ENCODE measurements at regions not wholly inside any gene's neighbourhood (a gene's known extent, or its start where the extent isn't known, plus 50 kb on each side); places are given as distances from the start of the nearest gene placed in this dataset.

DNA sequence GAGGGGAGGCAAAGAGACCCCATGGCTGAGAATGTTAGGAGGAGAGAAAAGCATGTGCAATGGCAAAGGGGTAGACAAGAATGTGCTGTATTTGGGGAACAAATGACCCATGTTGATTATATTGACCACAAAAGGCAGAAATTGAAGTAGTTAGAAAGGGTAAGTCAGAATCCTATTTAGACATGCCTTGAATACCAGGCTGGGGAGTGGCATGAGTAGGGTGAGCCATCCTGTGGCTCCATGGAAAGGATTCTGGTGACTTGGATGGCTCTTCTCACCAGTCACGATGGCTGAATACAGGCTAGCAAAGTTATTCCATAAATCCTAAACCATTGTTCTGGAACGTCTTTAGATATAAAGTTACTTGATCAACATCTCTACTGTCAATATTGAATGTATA lies 73.4 kb upstream of the MEF2C start:
- no peak for DNase-seq (ENCODE audit: low spot score)

DNA sequence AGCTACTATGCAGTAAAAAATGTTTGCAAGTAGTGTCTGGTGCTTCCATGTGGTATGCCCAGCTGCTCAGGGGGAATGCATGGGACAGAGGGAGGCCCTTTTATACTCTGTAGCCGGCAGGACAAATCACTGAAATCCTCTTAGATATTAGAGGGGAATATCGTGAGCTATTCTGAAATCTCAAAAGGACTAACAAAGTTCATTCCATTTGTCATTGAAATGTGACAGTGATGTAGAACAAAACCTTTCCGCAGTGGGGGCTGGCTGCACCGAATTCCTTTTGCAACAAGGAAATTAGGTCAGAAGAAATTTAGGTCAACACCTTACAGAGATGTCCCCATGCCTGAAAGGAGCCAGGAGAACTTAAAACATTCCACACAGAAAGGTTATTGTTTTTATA lies 72.4 kb upstream of the MEF2C start:
- no peak for DNase-seq (ENCODE audit: low spot score)

DNA sequence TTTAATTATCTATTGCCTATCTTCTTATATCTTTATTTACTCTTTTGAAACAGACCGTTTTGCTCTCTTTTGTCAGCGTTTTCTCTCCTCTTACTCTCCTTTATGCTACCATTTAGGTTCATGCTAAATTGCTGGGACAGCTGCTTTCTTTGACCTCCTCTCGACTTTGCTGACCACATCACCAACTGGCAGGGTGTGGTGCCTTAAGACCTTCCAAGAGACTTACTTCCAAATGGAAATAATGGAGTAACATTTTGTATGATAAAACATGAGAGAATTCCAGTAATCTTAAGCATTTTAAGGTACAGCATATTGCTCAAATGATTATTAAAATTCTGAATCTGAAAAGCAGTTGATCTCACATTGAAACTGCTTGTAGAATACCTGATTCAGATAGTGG lies 71.5 kb upstream of the MEF2C start:
- no peak for DNase-seq (ENCODE audit: low spot score)

DNA sequence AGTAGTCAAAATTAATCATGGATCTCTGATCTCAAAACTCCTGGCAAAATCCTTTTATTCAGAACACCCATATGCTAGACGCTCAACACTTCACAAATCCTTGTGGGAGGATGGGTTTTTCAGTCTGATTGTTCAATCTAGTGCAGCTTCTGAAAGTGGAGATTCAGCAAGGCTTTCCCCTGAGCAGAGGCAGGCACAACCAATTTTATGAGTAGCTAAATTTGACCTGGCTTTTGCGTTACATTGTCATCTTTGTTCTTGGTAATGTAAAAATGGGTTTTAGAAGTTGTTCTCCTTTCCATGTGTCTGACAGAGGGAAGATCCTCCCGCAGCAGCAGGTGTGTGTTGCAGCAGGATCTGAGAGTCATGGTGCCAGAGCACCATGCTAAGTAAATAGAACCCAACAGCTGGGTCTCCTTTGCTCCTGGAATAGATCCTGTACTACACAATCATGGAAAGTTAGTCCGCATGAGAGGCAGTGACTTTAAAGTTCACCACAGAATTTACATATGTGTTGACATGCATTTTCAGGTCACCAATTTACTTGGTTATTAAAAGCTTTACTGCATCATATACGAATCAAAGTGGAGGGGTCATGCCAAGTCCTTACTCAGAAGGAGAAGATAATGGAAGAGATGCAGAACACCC lies 70.1 kb upstream of the MEF2C start:
- DNase-seq (ENCODE audit: low spot score): no peak

DNA sequence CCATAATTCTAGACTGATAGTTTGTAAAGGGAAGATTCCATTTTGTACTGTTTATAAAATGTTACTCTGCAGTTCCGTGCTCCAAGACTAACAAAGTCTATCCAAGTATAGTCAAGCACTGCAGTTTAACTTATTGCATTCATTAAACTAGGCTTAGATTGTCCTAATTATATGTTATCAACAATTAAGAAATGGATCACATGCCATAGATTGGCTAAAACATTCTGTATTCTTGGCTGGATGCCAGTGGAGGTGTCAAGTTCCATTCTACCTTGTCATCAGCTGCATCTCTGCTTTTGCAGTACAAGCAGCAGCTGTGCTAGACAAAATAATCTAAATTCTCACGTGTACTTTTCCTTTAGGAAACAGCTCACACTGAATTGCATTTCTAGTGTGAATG lies 69.4 kb upstream of the MEF2C start:
- no peak for DNase-seq (ENCODE audit: low spot score)

DNA sequence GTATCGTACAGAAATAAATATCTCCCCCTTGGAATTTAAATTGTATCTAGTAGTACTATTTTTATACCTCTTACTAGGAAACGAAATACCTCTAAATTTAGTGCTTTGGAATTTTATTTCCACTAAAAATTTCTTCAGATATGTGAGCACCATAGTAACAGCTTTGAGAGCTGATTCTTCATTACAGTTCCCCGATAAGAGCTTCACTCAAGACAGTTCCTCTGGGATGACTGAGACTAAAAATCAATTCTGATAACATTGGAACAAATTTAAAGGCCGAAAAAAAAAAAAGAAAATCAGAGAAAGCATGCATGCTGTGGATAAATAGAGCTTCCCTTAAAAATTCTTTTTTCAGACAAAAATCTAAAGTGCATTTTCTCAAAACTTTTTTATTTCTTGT lies 68.5 kb upstream of the MEF2C start:
- no peak for DNase-seq (ENCODE audit: low spot score)

DNA sequence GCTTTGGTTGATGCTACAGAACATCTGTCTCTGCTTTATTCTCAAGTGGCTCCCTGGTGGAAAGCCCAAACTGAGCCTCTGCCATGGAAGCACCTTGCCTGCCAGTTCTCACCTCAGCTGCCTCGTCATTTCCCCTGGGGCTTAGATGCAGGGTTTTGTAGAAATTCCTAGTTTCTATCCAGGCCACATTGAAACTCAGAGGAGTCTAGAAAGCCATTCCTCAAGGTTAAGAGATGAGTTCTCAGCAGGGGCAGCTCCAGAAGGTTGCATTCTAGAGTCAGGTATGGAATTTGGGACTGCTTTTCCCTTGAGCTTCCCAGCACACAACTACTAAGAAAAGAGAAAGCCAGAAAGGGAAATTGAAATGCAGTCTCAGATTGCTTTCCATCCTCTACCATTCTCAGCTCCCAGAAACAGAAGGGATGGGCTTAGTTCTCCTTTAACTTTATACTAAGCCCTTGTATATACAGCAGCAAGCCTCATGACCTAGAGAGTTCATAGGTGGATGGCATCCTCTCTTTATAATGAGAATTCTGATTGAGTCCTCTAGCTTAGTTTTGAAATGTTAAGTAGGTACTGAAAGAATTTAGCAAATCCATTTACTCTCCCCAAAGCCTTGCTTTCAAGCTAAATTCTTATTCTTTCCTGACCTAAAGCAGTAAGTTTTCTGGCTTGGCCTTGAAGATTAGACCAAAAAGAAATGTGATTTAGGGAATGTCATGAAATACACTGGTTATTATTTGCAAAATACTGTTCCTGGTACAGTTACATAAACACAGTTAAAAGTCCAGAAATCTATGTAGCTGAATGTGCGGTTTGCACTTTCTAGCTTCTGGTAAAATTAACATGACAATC lies 66.0 kb upstream of the MEF2C start:
- DNase-seq (ENCODE audit: low spot score): no peak

DNA sequence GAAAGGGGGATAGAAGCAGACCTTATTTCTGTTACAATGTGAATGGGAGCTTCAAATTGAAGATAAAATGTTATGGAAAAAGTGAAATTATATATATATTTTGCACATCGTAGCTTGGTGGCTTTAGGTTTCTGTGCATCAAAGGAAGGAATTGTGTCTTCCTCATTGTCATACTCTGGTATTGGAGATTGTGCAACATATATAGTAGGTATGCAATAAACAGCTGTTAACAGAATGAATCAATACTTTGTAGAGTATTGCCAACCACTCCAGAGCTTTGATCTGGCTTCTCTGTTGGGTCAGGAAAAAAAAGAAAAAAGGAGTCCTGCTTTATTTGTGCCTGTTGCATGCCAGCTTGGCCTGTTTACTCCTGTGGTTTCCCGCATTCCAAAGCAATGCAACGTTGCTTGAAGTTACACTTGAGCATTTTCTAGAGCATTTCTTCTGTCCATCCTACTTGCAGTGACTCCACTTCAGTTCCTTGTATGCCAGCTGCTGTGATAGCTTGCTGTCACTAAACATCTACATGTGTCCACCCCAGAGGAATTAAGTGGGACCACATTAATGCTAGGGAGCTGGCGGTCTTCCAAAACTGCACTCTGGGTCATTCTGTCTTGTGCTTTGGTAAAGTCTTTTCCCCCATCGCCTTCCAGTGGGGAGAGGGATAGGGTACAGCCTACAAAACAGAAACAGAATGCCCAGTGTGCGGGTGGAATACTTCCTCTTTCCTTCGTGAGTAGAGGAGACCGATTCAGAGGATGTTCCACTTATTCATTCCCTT lies 62.0 kb upstream of the MEF2C start:
- DNase-seq (ENCODE audit: low spot score): no peak

DNA sequence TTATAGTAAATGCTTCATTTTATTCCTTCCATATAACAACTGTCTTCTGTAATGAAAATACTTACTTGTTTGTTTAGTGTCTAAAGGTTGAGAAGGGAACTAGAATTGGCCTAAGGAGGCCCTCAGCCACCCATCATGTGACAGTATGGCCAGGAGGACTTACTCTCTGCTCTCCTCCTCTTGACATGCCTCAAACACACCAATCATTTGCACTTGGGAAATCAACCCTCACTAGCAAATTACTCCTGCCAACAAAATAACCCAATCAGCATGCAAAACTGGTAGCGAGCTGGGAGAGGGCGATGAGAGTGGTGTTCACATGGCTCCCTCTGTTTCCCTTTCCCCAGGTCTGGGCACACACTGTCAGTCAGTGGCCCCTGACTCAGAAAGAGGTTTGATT lies 58.6 kb upstream of the MEF2C start:
- no peak for DNase-seq (ENCODE audit: low spot score)

DNA sequence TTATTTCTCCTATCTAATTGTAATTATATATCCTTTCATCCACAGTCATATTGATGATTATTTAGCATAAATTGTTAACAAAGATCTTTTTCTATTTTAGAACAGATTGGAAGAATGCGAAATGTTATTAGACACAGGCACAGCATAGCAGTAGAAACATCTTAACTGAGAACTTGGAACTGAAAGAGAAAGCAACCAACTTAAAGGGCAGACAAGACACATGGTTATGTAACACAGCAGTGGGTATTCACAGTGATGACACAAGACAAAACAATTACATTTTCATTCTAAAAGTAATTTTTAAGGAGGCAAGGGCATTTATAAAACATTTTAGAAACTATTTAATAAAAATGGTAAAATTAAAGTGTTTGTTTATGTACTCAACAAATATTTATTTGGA lies 57.7 kb upstream of the MEF2C start:
- no peak for DNase-seq (ENCODE audit: low spot score)

DNA sequence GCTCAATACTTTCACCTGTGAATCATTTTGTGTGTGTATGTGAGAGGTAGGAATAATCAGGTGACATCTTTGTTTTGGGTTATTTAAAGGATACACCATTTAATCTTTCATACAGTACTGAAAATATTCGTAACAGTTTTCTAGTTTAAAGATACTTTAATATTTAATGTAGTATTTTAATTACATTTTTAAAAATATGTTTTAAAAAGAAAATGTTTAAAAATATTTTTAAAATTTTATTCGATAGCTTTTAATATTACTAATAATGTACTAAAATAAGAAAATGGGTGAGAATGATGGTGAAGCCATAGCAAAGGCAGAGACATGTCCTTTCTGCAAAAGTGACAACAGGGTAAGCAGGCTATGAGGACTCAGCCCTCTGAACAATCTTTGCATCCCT lies 56.3 kb upstream of the MEF2C start:
- no peak for DNase-seq (ENCODE audit: low spot score)

DNA sequence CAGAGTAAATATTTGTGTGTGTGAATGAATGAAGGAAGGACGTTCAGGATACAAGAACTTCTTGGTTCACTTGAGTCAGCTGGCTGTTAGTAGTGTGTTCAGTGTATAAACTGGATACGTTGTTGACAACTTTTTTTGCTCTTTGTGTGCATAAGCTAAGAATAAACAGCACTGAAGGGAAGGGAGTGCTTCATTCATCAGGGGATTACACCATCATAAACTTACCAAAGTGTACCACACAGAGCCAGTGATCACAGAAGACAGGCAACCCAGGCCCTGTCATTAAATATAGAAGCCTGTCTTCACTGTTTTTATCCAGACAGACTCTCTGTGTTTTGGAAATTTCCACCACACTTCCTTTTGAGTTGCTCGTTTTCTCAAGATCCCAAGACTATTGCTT lies 55.5 kb upstream of the MEF2C start:
- DNase-seq (ENCODE audit: low spot score): no peak

DNA sequence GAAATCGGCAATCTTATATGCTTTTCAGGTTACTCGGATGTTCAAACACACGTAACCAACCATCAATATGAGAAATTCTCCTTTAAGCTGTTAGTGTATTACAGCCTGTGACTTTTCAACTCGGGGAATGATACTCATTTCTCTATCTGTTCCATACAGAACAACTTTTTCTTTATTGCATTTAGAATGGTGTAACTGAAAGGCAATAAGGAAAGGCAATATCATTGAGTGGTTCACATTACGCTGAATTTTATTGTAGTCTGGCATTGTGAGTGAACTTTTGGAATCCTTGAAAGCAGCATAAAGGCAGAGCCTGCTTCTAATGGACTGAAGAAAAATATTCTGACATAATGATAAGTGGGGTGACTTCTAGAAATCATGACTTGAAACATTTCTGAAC lies 54.4 kb upstream of the MEF2C start:
- no peak for DNase-seq (ENCODE audit: low spot score)

DNA sequence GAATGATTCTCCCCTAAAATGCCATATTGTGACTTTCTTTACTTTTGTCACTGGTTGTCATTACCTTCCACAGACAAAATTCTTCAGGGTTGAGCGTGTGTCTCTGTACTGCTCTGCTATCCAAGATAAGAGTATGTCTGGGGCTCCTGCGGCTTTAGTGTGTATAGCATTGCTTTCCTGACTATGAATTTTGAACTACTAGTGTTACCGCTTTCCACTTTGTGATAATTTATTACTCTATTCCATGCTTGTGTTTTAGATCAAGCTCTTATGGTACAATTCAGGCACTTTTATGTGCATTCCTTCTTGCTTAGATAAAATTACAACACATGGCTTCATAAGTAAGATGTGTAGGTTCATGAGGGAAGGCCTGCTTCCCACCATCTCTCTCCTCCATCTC lies 51.5 kb upstream of the MEF2C start:
- DNase-seq (ENCODE audit: low spot score): no peak
